Heart left ventricle (tissue), 13 donors: ENCODE measurements at regions not wholly inside any gene's neighbourhood (a gene's known extent, or its start where the extent isn't known, plus 50 kb on each side); places are given as distances from the start of the nearest gene placed in this dataset.

Experiments
- CTCF ChIP-seq, 12 donors: fragments of 200-600 bp; sonication (generic) in 4 of 12; IDR thresholded peaks; one replicate each; pipeline versions ENCODE4 v1.5.0 to v1.8.0; 2018 to 2022; ENCODE audit warnings: antibody characterized with exemption in 12 of 12, mild to moderate bottlenecking in 5 of 12
- POLR2A ChIP-seq, 2 donors: fragments of 450-650 bp; IDR thresholded peaks; one replicate each; pipeline ENCODE4 v1.6.1; 2017; ENCODE audit warnings: antibody characterized with exemption in 2 of 2, mild to moderate bottlenecking in 2 of 2, moderate library complexity in 2 of 2
- donor health status: ischemic (EF 13 %, LVEDD 7.1; RV severe dilation, severe dysfunction).
- donor health status: DM: no; HTN: yes; CAD: no.
- donor health status: DM: no; HTN: no; CAD: no.
- donor health status: ischemic (EF 25% LVEDD 6.9; RV normal size, moderate dysfunction).
- donor health status: ischemic (EF 25% LVEDD 5.7; RV mildly dilated, moderate dysfunction).
- donor health status: ischemic (EF 35%, LVEDD 5.7; RV mildly dilated, moderate dysfunction).
- donor health status: nonischemic (EF 11% LVEDD 7.7; RV severe dilation, severe dysfunction).
- donor health status: DM: yes; HTN: yes; CAD: no.
- donor health status: PGD.
- donor health status: ischemic (EF 29% LVEDD 5.4; RV normal size, mild dysfunction).
- donor health status: nonischemic (EF 23%, LVEDD 6.1; RV moderate dilation, normal function).

GRCh38 chr4:160485071-160485687 lies 1382.3 kb downstream of the RAPGEF2 start:
- TF ChIP-seq POLR2A (IDR thresholded peaks at IDR 0.05) (no peak), CTCF (IDR thresholded peaks at IDR 0.05) (no peak)
